ENCODE measurements at regions not wholly inside any gene's neighbourhood (a gene's known extent, or its start where the extent isn't known, plus 50 kb on each side); places are given as distances from the start of the nearest gene placed in this dataset.
"Not testable (repeated sequence)": the region's sequence is repeated elsewhere in the genome, so short reads cannot be mapped to it uniquely, and the experiment has no call there.

- Histone ChIP-seq H3K27ac (ENCODE audit: low read length) (no peak overlapping the region), H3K9ac (ENCODE audit: low read depth, low read length) (no peak overlapping the region), H3K9me3 (ENCODE audit: insufficient read depth, low read depth, low read length) (no peaks in the 10 kb centered on the region), H3K4me1 (ENCODE audit: insufficient read depth, low read length) (no peaks in the 10 kb centered on the region), H3K4me3 (ENCODE audit: low read length) (no peak overlapping the region), H3K36me3 (ENCODE audit: insufficient read depth, low read depth, low read length) (no peaks in the 10 kb centered on the region), H3K27me3 (ENCODE audit: insufficient read depth, low read length) (no peaks in the 10 kb centered on the region)
These were observed 297.1 kb upstream of the NCAM1 start for GRCh38 chr11:112663947-112664634.

DNA sequence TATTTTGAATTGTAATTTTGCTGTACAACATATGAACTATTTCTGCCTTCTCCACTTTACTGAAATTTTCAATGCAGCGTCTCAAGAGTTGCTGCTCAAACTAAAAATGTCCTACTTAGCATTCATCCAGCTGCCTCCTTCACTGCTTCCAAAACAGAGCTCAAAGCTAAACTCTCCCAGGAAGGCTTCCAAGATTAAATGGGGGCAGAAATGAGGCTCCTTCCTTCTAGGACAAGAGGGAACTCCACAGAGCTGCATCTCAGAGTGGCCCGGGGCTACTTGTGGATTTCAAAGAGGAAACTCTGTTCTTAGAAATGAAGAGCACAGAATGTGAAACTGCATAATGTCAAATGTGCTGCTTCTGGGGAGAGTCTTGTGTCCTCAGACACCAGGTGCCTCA is 295.9 kb upstream of the NCAM1 start:
- Histone ChIP-seq H3K9me3 (ENCODE audit: insufficient read depth, low read depth, low read length) (no peaks in the 10 kb centered on the region), H3K4me3 (ENCODE audit: low read length) (no peak overlapping the region), H3K9ac (ENCODE audit: low read depth, low read length) (no peak overlapping the region), H3K36me3 (ENCODE audit: insufficient read depth, low read depth, low read length) (no peaks in the 10 kb centered on the region), H3K4me1 (ENCODE audit: insufficient read depth, low read length) (no peaks in the 10 kb centered on the region), H3K27ac (ENCODE audit: low read length) (no peak overlapping the region), H3K27me3 (ENCODE audit: insufficient read depth, low read length) (no peaks in the 10 kb centered on the region)

GRCh38 chr11:112666253-112666652 is 295.0 kb upstream of the NCAM1 start:
- Histone ChIP-seq H3K27ac (ENCODE audit: low read length) (no peak overlapping the region), H3K9me3 (ENCODE audit: insufficient read depth, low read depth, low read length) (no peaks in the 10 kb centered on the region), H3K4me3 (ENCODE audit: low read length) (no peak overlapping the region), H3K27me3 (ENCODE audit: insufficient read depth, low read length) (no peaks in the 10 kb centered on the region), H3K36me3 (ENCODE audit: insufficient read depth, low read depth, low read length) (no peaks in the 10 kb centered on the region), H3K4me1 (ENCODE audit: insufficient read depth, low read length) (no peaks in the 10 kb centered on the region), H3K9ac (ENCODE audit: low read depth, low read length) (no peak overlapping the region)

DNA sequence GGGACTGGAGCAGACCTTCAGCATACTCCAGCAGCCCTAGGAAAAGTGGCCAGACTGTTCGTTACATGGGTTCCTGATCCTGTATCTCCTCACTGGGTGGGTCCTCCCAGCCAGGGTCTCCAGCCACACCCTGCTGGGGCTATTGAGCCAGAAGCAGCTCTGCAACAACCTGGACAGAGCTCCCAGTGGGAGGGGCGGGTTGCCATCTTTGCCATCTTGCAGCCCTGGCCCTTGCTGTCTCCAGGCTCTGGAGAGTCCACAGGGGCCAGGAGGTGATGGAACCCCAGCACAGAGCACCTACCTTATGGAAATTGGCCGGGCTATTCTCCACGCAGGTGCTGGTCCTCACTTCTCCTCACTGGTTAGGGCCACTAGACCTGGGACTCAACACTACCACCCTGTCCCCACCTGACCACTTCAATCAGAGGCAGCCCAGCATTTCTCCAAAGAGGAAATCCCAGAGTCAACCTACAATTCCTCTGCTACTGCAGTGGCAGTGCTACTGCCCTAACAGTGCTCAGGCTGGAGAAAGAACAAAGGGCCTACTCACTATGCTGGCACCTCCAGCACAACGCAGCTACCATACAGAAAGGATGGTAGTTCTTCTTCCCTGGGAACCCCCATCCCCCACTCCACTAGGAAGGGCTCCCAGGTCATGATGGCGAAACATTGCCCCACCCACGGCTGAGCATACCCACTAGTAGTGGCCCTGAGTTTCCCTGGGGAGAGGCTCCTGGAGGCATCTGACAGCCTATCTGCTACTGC is 290.2 kb upstream of the NCAM1 start:
- H3K4me3 ChIP-seq (ENCODE audit: low read length) = no peak overlapping the region
- no peak overlapping the region for H3K27ac ChIP-seq (ENCODE audit: low read length)
- H3K27me3 ChIP-seq (ENCODE audit: insufficient read depth, low read length) = no peaks in the 10 kb centered on the region
- no peak overlapping the region for H3K9ac ChIP-seq (ENCODE audit: low read depth, low read length)
- H3K9me3 ChIP-seq (ENCODE audit: insufficient read depth, low read depth, low read length) = peaks cover 6% of the 10 kb centered on the region
- no peaks in the 10 kb centered on the region for H3K4me1 ChIP-seq (ENCODE audit: insufficient read depth, low read length)
- no peaks in the 10 kb centered on the region for H3K36me3 ChIP-seq (ENCODE audit: insufficient read depth, low read depth, low read length)

DNA sequence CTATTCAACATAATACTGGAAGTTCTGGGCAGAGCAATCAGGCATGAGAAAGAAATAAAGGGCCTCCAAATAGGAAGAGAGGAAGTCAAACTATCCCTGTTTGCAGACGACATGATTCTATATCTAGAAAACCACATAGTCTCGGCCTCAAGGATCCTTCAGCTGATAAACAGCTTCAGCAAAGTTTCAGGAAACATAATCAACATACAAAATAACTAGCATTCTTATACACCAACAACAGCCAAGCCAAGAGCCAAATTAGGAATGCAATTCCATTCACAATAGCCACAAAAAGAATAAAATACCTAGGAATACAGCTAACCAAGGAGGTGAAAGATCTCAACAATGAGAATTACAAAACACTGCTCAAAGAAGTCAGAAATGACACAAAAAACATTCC is 287.8 kb upstream of the NCAM1 start:
- H3K9me3 ChIP-seq (ENCODE audit: insufficient read depth, low read depth, low read length); H3K4me1 ChIP-seq (ENCODE audit: insufficient read depth, low read length); H3K9ac ChIP-seq (ENCODE audit: low read depth, low read length); H3K27ac ChIP-seq (ENCODE audit: low read length); H3K27me3 ChIP-seq (ENCODE audit: insufficient read depth, low read length); H3K4me3 ChIP-seq (ENCODE audit: low read length); H3K36me3 ChIP-seq (ENCODE audit: insufficient read depth, low read depth, low read length): not testable (repeated sequence)

DNA sequence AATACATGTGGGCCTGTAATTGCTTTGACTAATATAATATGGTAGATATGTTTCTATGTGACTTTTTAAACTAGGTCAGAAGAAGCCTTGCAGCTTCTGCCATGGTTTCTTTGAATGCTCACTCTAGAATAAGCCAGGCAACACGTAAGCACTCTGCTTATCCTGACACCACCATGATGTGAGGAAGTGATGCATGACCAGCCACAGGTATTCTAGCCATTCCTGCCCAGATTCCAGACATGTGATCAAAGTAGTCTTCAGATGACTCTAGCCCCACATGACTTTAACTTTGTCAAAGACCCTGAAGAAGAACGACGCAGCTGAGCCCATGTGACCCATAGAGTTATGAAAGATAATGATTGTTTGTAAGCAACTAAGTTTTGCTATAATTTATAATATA is 276.1 kb upstream of the NCAM1 start:
- H3K9ac ChIP-seq (ENCODE audit: low read depth, low read length) = no peak overlapping the region
- peaks cover 12% of the 10 kb centered on the region for H3K9me3 ChIP-seq (ENCODE audit: insufficient read depth, low read depth, low read length)
- H3K27ac ChIP-seq (ENCODE audit: low read length) = no peak overlapping the region
- H3K36me3 ChIP-seq (ENCODE audit: insufficient read depth, low read depth, low read length) = no peaks in the 10 kb centered on the region
- no peak overlapping the region for H3K4me3 ChIP-seq (ENCODE audit: low read length)
- no peaks in the 10 kb centered on the region for H3K27me3 ChIP-seq (ENCODE audit: insufficient read depth, low read length)
- no peaks in the 10 kb centered on the region for H3K4me1 ChIP-seq (ENCODE audit: insufficient read depth, low read length)

- no peak overlapping the region for H3K9ac ChIP-seq (ENCODE audit: low read depth, low read length)
These were observed 271.4 kb upstream of the NCAM1 start for GRCh38 chr11:112689851-112690250.

GRCh38 chr11:112693781-112694180 is 267.4 kb upstream of the NCAM1 start:
- H3K9me3 ChIP-seq (ENCODE audit: insufficient read depth, low read depth, low read length) = no peaks in the 10 kb centered on the region
- no peaks in the 10 kb centered on the region for H3K36me3 ChIP-seq (ENCODE audit: insufficient read depth, low read depth, low read length)
- H3K9ac ChIP-seq (ENCODE audit: low read depth, low read length) = no peak overlapping the region
- H3K4me3 ChIP-seq (ENCODE audit: low read length) = no peak overlapping the region
- no peaks in the 10 kb centered on the region for H3K4me1 ChIP-seq (ENCODE audit: insufficient read depth, low read length)
- no peaks in the 10 kb centered on the region for H3K27me3 ChIP-seq (ENCODE audit: insufficient read depth, low read length)
- no peak overlapping the region for H3K27ac ChIP-seq (ENCODE audit: low read length)

More at GRCh38 chr11:112689851-112690250, 271.4 kb upstream of the NCAM1 start:
- Histone ChIP-seq H3K9me3 (ENCODE audit: insufficient read depth, low read depth, low read length) (peaks cover 5% of the 10 kb centered on the region), H3K4me3 (ENCODE audit: low read length) (no peak overlapping the region), H3K4me1 (ENCODE audit: insufficient read depth, low read length) (no peaks in the 10 kb centered on the region), H3K27me3 (ENCODE audit: insufficient read depth, low read length) (no peaks in the 10 kb centered on the region), H3K27ac (ENCODE audit: low read length) (no peak overlapping the region), H3K36me3 (ENCODE audit: insufficient read depth, low read depth, low read length) (no peaks in the 10 kb centered on the region)

GRCh38 chr11:112694245-112694644 is 267.0 kb upstream of the NCAM1 start:
- Histone ChIP-seq H3K27me3 (ENCODE audit: insufficient read depth, low read length) (no peaks in the 10 kb centered on the region), H3K36me3 (ENCODE audit: insufficient read depth, low read depth, low read length) (no peaks in the 10 kb centered on the region), H3K4me1 (ENCODE audit: insufficient read depth, low read length) (no peaks in the 10 kb centered on the region), H3K9me3 (ENCODE audit: insufficient read depth, low read depth, low read length) (no peaks in the 10 kb centered on the region), H3K4me3 (ENCODE audit: low read length) (no peak overlapping the region), H3K27ac (ENCODE audit: low read length) (no peak overlapping the region), H3K9ac (ENCODE audit: low read depth, low read length) (no peak overlapping the region)

DNA sequence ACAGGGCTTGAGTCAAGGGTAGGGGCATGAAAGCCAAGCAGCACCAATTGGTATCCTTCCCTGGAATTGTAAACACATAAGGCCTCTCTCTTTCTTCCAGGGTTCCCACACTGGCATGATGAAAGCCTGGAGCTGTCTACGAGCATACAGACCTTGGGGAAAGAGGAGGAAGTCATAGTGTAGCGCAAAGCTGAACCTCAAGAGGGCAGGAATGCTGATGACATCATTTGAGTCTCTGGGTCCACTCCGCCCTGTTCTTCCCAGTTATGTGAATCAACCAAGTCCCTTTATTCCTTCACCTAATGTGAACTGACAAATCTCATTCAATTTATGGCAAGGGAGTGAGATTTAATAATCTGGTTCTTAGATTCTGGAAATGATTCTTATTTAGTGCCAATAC is 266.4 kb upstream of the NCAM1 start:
- H3K4me3 ChIP-seq (ENCODE audit: low read length) = no peak overlapping the region
- no peaks in the 10 kb centered on the region for H3K27me3 ChIP-seq (ENCODE audit: insufficient read depth, low read length)
- H3K4me1 ChIP-seq (ENCODE audit: insufficient read depth, low read length) = no peaks in the 10 kb centered on the region
- no peaks in the 10 kb centered on the region for H3K36me3 ChIP-seq (ENCODE audit: insufficient read depth, low read depth, low read length)
- H3K27ac ChIP-seq (ENCODE audit: low read length) = no peak overlapping the region
- H3K9me3 ChIP-seq (ENCODE audit: insufficient read depth, low read depth, low read length) = no peaks in the 10 kb centered on the region
- no peak overlapping the region for H3K9ac ChIP-seq (ENCODE audit: low read depth, low read length)

DNA sequence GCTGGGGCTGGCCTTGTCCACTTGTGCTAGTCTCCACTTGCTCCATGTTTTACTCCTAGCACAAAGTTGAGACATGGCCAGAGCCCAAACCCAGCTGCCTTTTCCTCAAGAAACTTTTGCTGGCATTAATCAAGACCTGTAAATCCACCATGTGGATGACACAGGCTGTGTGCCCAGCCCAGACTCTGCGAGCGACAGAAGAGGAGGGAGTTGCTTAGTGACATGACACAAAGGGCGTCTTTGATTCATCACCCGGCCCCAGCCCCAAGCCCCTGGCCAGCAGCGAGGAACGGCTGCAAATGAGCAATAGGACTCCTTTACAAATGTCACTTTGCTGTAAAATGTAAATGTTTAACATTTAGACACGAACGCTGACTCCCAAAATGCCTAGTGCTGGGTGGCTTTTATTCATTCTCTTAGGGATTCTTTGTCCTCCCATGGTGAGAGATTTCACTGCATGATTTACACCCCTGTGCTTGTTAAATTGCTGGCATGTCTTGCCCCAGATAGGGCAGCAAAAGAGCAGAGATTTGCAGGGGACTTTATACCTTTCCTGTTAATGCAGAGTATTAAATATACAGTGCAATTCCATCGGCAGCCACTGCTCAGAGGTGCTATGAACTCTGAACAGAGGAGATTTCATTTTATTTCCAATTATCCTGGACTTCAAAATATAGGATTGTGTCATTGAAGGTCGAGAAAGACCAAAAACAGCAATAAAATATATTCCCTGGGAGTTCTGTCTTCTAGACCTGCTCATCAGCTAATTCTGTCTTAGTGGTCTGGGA is 263.6 kb upstream of the NCAM1 start:
- Histone ChIP-seq H3K27me3 (ENCODE audit: insufficient read depth, low read length) (no peaks in the 10 kb centered on the region), H3K4me1 (ENCODE audit: insufficient read depth, low read length) (no peaks in the 10 kb centered on the region), H3K4me3 (ENCODE audit: low read length) (no peak overlapping the region), H3K27ac (ENCODE audit: low read length) (no peak overlapping the region), H3K36me3 (ENCODE audit: insufficient read depth, low read depth, low read length) (no peaks in the 10 kb centered on the region), H3K9ac (ENCODE audit: low read depth, low read length) (no peak overlapping the region), H3K9me3 (ENCODE audit: insufficient read depth, low read depth, low read length) (no peaks in the 10 kb centered on the region)

Data from iPS-20b (cell line).